Cardiac muscle cell (in vitro differentiated cells and primary cell): ENCODE measurements at regions not wholly inside any gene's neighbourhood (a gene's known extent, or its start where the extent isn't known, plus 50 kb on each side); places are given as distances from the start of the nearest gene placed in this dataset.

ENCODE experiments used
- DNase-seq, 2 donors: peaks; one replicate each; pipeline versions ENCODE4 v3.0.0 to v3.0.0-alpha.2; 2010 to 2017; ENCODE audit warnings: low read depth in 1 of 2, low spot score in 1 of 2
- H3K27ac ChIP-seq: fragments of 200-600 bp; sonication (generic); 2 replicates; pipeline ENCODE4 v1.5.1; 2016
- H3K27me3 ChIP-seq: fragments of 200-600 bp; sonication (generic); 2 replicates; pipeline ENCODE4 v1.6.0; 2016; ENCODE audit warnings: control low read depth
- H3K36me3 ChIP-seq: fragments of 200-600 bp; sonication (generic); 2 replicates; pipeline ENCODE4 v1.5.1; 2016; ENCODE audit warnings: control low read depth
- H3K4me1 ChIP-seq: fragments of 200-600 bp; sonication (generic); 2 replicates; pipeline ENCODE4 v1.8.1; 2017; ENCODE audit warnings: low read depth, mild to moderate bottlenecking, mixed run types
- H3K4me3 ChIP-seq: fragments of 200-600 bp; sonication (generic); 2 replicates; pipeline ENCODE4 v1.5.1; 2016; ENCODE audit warnings: mild to moderate bottlenecking
- H3K9me3 ChIP-seq: fragments of 200-600 bp; sonication (generic); 2 replicates; pipeline ENCODE4 v1.5.1; 2017; ENCODE audit warnings: low read depth, mild to moderate bottlenecking, control low read depth
- TF ChIP-seq, protein P1 (sequence below): IDR thresholded peaks from 2 replicates; pipeline ENCODE4 v1.5.1; 2012; ENCODE audit warnings: low read depth, mild to moderate bottlenecking, low read length

DNA sequence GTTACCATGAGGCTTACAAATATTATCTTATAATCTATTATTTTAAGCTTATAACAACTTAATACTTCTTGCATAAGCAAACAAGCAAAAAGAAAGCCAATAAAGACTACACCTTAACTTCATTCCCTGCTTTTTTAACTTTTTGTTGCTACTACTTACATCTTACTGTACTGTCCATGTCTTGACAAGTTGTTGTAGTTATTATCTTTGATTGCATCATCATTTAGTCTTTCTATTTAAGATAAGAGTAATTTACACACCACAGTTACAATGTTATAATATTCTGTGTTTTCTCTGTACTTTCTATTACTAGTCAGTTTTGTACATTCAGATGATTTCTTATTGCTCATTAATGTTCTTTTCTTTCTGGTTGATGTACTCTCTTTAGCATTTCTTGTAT lies 346.6 kb downstream of the SMARCA1 start:
- H3K36me3 ChIP-seq: no peaks in the 10 kb centered on the region
- H3K27me3 ChIP-seq: no peaks in the 10 kb centered on the region
- no peak for DNase-seq
- no peak overlapping the region for H3K4me3 ChIP-seq
- no peaks in the 10 kb centered on the region for H3K4me1 ChIP-seq
- no peak overlapping the region for H3K27ac ChIP-seq
- TF ChIP-seq, protein P1, sequence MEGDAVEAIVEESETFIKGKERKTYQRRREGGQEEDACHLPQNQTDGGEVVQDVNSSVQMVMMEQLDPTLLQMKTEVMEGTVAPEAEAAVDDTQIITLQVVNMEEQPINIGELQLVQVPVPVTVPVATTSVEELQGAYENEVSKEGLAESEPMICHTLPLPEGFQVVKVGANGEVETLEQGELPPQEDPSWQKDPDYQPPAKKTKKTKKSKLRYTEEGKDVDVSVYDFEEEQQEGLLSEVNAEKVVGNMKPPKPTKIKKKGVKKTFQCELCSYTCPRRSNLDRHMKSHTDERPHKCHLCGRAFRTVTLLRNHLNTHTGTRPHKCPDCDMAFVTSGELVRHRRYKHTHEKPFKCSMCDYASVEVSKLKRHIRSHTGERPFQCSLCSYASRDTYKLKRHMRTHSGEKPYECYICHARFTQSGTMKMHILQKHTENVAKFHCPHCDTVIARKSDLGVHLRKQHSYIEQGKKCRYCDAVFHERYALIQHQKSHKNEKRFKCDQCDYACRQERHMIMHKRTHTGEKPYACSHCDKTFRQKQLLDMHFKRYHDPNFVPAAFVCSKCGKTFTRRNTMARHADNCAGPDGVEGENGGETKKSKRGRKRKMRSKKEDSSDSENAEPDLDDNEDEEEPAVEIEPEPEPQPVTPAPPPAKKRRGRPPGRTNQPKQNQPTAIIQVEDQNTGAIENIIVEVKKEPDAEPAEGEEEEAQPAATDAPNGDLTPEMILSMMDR: no peak
- H3K9me3 ChIP-seq: no peaks in the 10 kb centered on the region

DNA sequence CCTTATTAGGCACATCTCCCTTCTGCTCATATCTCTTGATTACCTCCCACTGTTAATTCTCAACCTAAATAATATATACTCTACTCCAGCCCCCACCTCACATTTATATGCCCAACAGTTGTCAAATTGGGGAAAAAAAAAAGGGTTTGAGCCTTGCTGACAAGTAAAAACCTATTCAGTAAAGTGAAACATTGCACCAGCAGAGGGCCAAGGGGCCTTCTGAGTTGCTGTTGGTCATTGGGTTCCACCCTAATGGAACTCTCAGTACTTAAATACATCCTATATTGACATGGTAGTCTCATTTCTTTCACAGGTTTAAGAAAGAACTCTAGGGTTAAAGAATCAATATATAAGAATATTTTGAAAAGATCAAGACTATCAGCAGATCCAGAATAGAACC lies 362.2 kb downstream of the SMARCA1 start:
- Histone ChIP-seq H3K36me3 (no peaks in the 10 kb centered on the region), H3K4me1 (no peaks in the 10 kb centered on the region), H3K4me3 (no peak overlapping the region), H3K9me3 (no peaks in the 10 kb centered on the region), H3K27me3 (no peaks in the 10 kb centered on the region), H3K27ac (no peak overlapping the region)
- TF ChIP-seq, protein P1: no peak
- no peak for DNase-seq

DNA sequence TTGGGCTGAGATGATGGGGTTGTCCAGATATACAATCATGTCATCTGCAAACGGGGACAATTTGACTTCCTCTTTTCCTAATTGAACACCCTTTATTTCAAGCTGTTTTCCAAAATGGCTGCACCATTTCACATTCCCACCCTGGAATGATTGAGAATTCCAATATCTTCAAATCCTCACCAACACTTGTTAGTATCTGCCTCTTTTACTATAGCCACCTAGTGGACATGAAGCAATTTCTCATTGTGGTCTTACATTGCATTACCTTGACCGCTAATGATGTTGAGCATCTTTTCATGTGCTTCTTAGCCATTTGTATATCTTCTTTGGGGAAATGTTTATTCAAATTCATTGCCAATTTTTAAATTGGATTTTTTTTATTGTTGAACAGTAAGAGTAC lies 364.8 kb downstream of the SMARCA1 start:
- no peak overlapping the region for H3K27ac ChIP-seq

DNA sequence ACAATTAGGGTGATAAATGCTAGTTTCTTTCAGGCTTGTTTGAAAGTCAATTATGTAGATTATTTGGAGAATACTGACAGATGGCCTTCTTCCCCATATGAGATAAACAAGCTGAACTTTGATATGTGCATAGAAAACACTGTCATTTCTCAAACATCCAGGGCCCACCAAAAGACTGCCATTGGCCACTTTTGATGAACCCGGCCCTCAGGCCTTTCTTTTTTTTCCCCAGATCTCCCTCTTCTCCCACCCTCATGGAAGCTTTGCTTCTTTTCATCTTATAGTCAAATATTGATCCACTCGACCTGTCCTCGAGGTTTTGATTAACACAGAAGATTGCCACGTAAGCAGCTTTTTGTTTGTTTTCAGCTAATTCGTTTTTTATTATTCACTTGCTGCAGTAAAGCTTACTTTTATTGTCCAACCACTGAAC lies 377.4 kb downstream of the SMARCA1 start:
- DNase-seq: no peak
- H3K36me3 ChIP-seq: no peaks in the 10 kb centered on the region
- H3K4me1 ChIP-seq: no peaks in the 10 kb centered on the region
- no peaks in the 10 kb centered on the region for H3K27me3 ChIP-seq
- no peak overlapping the region for H3K27ac ChIP-seq
- H3K4me3 ChIP-seq: no peak overlapping the region
- no peaks in the 10 kb centered on the region for H3K9me3 ChIP-seq
- TF ChIP-seq, protein P1: no peak

More for the DNA sequence above, 364.8 kb downstream of the SMARCA1 start:
- no peaks in the 10 kb centered on the region for H3K4me1 ChIP-seq
- no peaks in the 10 kb centered on the region for H3K36me3 ChIP-seq
- H3K4me3 ChIP-seq: no peak overlapping the region
- TF ChIP-seq, protein P1: no peak
- DNase-seq: no peak
- no peaks in the 10 kb centered on the region for H3K9me3 ChIP-seq
- H3K27me3 ChIP-seq: no peaks in the 10 kb centered on the region

DNA sequence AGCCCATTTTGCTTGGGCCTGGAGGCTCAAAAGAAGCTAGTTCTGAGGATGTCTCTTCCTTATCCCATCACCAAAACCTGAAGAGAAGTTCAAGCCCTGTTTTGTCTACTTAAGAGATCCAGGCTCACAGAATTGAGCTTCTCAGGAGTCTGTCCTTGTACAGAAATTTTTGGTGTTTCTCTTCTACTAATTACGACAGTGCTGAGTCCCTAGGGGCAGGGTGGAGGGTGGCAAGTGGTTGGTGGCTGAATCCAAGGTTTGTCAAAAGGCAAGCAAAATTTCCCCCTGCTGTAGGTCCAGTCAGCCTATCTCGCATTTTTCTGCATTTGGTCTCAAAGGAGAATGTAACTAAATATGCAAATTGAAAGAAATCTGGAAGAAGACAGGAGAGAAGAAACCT lies 377.9 kb downstream of the SMARCA1 start:
- Histone ChIP-seq H3K36me3 (no peaks in the 10 kb centered on the region), H3K9me3 (no peaks in the 10 kb centered on the region), H3K4me1 (no peaks in the 10 kb centered on the region), H3K27me3 (no peaks in the 10 kb centered on the region), H3K27ac (no peak overlapping the region), H3K4me3 (no peak overlapping the region)
- DNase-seq: no peak
- TF ChIP-seq, protein P1: no peak
